Trophoblast cell (in vitro differentiated cells and primary cell): ENCODE measurements at regions not wholly inside any gene's neighbourhood (a gene's known extent, or its start where the extent isn't known, plus 50 kb on each side); places are given as distances from the start of the nearest gene placed in this dataset.
"Not testable (repeated sequence)": the region's sequence is repeated elsewhere in the genome, so short reads cannot be mapped to it uniquely, and the experiment has no call there.

Experiments
- DNase-seq, 2 donors: peaks; one replicate each; pipeline ENCODE4 v3.0.0-alpha.2; 2016
- H2AFZ ChIP-seq: 2 replicates; pipeline ENCODE4 v1.6.1; 2013; ENCODE audit warnings: low read length, moderate library complexity, mild to moderate bottlenecking; ENCODE audit not compliant: insufficient read depth, poor library complexity
- H2AK5ac ChIP-seq: 2 replicates; pipeline ENCODE4 v1.6.1; 2013; ENCODE audit warnings: mild to moderate bottlenecking, low read length
- H2BK120ac ChIP-seq: 2 replicates; pipeline ENCODE4 v1.6.1; 2013; ENCODE audit warnings: low read length, mild to moderate bottlenecking, moderate library complexity; ENCODE audit not compliant: insufficient read depth, poor library complexity
- H2BK12ac ChIP-seq: 2 replicates; pipeline ENCODE4 v1.6.1; 2013; ENCODE audit warnings: mild to moderate bottlenecking, low read length, moderate library complexity
- H2BK5ac ChIP-seq: 2 replicates; pipeline ENCODE4 v1.6.1; 2013; ENCODE audit warnings: low read length, low read depth, moderate library complexity, mild to moderate bottlenecking; ENCODE audit not compliant: poor library complexity
- H3K14ac ChIP-seq: 2 replicates; pipeline ENCODE4 v1.6.1; 2013; ENCODE audit warnings: mild to moderate bottlenecking, low read length
- H3K18ac ChIP-seq: 2 replicates; pipeline ENCODE4 v1.6.1; 2013; ENCODE audit warnings: mild to moderate bottlenecking, low read length
- H3K23ac ChIP-seq: 2 replicates; pipeline ENCODE4 v1.6.1; 2013; ENCODE audit warnings: low read length
- H3K27ac ChIP-seq: 2 replicates; pipeline ENCODE4 v1.5.1; 2013; ENCODE audit warnings: low read depth, mild to moderate bottlenecking, inconsistent platforms, low read length, moderate library complexity
- H3K27me3 ChIP-seq: 2 replicates; pipeline ENCODE4 v1.6.1; 2013; ENCODE audit warnings: inconsistent platforms, mild to moderate bottlenecking, low read length, moderate library complexity; ENCODE audit not compliant: insufficient read depth
- H3K36me3 ChIP-seq, 2 experiments: 1 replicate in 1 of 2; 2 replicates in 1 of 2; pipeline ENCODE4 v1.6.1; 2013; ENCODE audit warnings: low read length in 2 of 2, mild to moderate bottlenecking in 2 of 2, moderate library complexity in 1 of 2; ENCODE audit not compliant: insufficient read depth in 2 of 2, control insufficient read depth in 1 of 2
- H3K4ac ChIP-seq: 2 replicates; pipeline ENCODE4 v1.6.1; 2013; ENCODE audit warnings: low read depth, mild to moderate bottlenecking, low read length, moderate library complexity
- H3K4me1 ChIP-seq, 2 experiments: 1 replicate in 1 of 2; 2 replicates in 1 of 2; pipeline ENCODE4 v1.6.1; 2013; ENCODE audit warnings: low read length in 2 of 2, mild to moderate bottlenecking in 2 of 2, moderate library complexity in 1 of 2; ENCODE audit not compliant: insufficient read depth in 2 of 2, control insufficient read depth in 1 of 2
- H3K4me2 ChIP-seq: 2 replicates; pipeline ENCODE4 v1.6.1; 2013; ENCODE audit warnings: inconsistent platforms, mild to moderate bottlenecking, low read length, moderate library complexity
- H3K4me3 ChIP-seq: 2 replicates; pipeline ENCODE4 v1.5.1; 2013; ENCODE audit warnings: mild to moderate bottlenecking, low read depth, low read length, inconsistent platforms
- H3K79me1 ChIP-seq: one replicate; pipeline ENCODE4 v1.6.1; 2013; ENCODE audit warnings: low read length
- H3K79me2 ChIP-seq: 2 replicates; pipeline ENCODE4 v1.6.1; 2013; ENCODE audit warnings: low read length, mild to moderate bottlenecking; ENCODE audit not compliant: control insufficient read depth, insufficient read depth, poor library complexity
- H3K9ac ChIP-seq: 2 replicates; pipeline ENCODE4 v1.6.1; 2013; ENCODE audit warnings: mild to moderate bottlenecking, low read length
- H3K9me3 ChIP-seq: 2 replicates; pipeline ENCODE4 v1.6.1; 2013; ENCODE audit warnings: low read depth, mild to moderate bottlenecking, control low read depth, inconsistent platforms, low read length; ENCODE audit not compliant: insufficient read depth
- H4K12ac ChIP-seq: 2 replicates; pipeline ENCODE4 v1.6.1; 2013; ENCODE audit warnings: low read depth, mild to moderate bottlenecking, low read length, moderate library complexity
- H4K8ac ChIP-seq: 2 replicates; pipeline ENCODE4 v1.6.1; 2013; ENCODE audit warnings: low read depth, mild to moderate bottlenecking, low read length, moderate library complexity
- H4K91ac ChIP-seq: one replicate; pipeline ENCODE4 v1.6.1; 2013; ENCODE audit warnings: low read depth, mild to moderate bottlenecking, low read length, moderate library complexity
- WGBS: extraction: QIAGEN DNeasy Blood & Tissue Kit; methylation state at CpG from one replicate; pipeline ENCODE4 v1.1.7; 2013; ENCODE audit warnings: missing lambda C conversion rate; ENCODE audit not compliant: insufficient read length, insufficient coverage; ENCODE audit errors: extremely low coverage; 5-methylcytosine and 5-hydroxymethylcytosine counted together

DNA sequence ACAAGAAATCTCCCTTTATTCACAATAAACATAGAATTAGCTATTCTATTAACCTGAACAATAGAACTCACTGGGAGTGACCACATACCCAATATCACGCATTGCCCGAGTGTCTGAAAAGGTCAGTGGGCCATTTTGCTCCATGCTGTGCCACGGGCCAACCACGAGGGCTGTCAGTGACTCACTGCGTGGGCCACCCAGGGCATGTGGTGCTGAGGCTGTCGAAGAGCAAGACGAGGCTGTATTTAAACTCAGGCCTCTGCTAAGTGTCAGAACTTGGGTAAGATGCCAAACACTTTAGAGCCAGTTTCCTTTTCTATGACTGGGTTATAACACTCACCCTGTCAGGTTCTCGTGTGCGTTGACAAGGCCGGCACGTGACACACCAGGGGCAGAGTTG lies 54.8 kb upstream of the PLEKHG4B start:
- no CpG with 5 or more reads among the region's 11 CpGs for WGBS
- not testable (repeated sequence) for H2BK120ac ChIP-seq, H3K4me3 ChIP-seq

DNA sequence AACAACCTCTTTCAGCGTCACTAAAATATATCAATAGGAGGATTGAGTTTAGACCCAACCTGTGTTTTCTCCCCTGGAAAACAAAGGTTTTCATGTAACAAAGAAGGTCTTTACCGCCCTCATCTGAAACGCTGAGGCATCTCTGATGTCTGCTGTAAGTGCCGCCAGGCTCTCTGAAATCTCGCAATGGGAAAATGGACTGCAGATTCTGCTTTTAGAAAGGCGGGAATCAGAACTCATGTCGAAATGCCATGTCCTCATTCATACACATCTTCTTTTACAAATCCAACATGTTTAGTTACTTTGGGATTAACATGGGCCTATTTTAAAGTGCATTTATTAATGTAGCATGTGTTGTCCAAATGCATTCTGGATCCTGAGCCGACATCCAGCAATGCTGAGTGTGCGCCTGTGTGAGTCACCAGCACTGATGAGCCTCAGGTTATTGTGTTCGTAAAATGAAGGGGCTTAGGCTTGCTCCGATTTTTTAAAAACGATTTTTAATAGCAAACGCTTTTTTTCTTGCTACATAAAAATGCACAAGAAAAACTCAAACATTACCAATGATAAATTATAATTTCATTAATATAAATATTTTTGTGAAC lies 51.9 kb upstream of the PLEKHG4B start:
- Histone ChIP-seq H3K9ac (no peak overlapping the region), H3K79me1 (no peaks in the 10 kb centered on the region), H2BK120ac (no peak overlapping the region), H3K4ac (no peak overlapping the region), H4K8ac (no peak overlapping the region), H3K14ac (no peak overlapping the region), H3K18ac (no peak overlapping the region), H2BK12ac (no peak overlapping the region), H2BK5ac (no peak overlapping the region), H2AFZ (no peak overlapping the region), H3K27me3 (no peaks in the 10 kb centered on the region), H3K4me2 (no peak overlapping the region), H3K79me2 (no peaks in the 10 kb centered on the region), H3K4me3 (no peak overlapping the region), H3K9me3 (no peaks in the 10 kb centered on the region), H4K91ac (no peak overlapping the region), H3K27ac (no peak overlapping the region), H3K4me1 (no peaks in the 10 kb centered on the region), H3K23ac (no peak overlapping the region), H4K12ac (no peak overlapping the region), H3K36me3 (no peaks in the 10 kb centered on the region), H2AK5ac (no peak overlapping the region)
- DNase-seq, result no peak
- WGBS, result no CpG with 5 or more reads among the region's 13 CpGs

More for the DNA sequence above, 54.8 kb upstream of the PLEKHG4B start:
- not testable (repeated sequence) for H3K79me2 ChIP-seq, H3K18ac ChIP-seq, H4K12ac ChIP-seq, H3K9ac ChIP-seq, H3K9me3 ChIP-seq, H3K4me1 ChIP-seq, H3K27ac ChIP-seq, DNase-seq, H4K91ac ChIP-seq, H2BK5ac ChIP-seq, H3K14ac ChIP-seq, H3K27me3 ChIP-seq, H3K4me2 ChIP-seq, H4K8ac ChIP-seq, H2AFZ ChIP-seq, H3K79me1 ChIP-seq, H2AK5ac ChIP-seq, H2BK12ac ChIP-seq, H3K36me3 ChIP-seq, H3K4ac ChIP-seq, H3K23ac ChIP-seq
